KMS-11 (cell line): ENCODE measurements at regions not wholly inside any gene's neighbourhood (a gene's known extent, or its start where the extent isn't known, plus 50 kb on each side); places are given as distances from the start of the nearest gene placed in this dataset.

Source experiments
- H2AFZ ChIP-seq: fragments of 200-600 bp; sonication (generic); 2 replicates; pipeline ENCODE4 v1.6.1; 2016; ENCODE audit warnings: antibody characterized with exemption, mixed run types, low read depth
- H3K27ac ChIP-seq: fragments of 200-600 bp; sonication (generic); 2 replicates; pipeline ENCODE4 v1.6.1; 2016; ENCODE audit warnings: mild to moderate bottlenecking, mixed run types
- H3K27me3 ChIP-seq: fragments of 200-600 bp; sonication (generic); 2 replicates; pipeline ENCODE4 v1.6.1; 2017; ENCODE audit warnings: mild to moderate bottlenecking, low read depth, mixed run types, moderate library complexity; ENCODE audit not compliant: insufficient read depth
- H3K36me3 ChIP-seq: fragments of 200-600 bp; sonication (generic); 2 replicates; pipeline ENCODE4 v1.6.1; 2017; ENCODE audit warnings: mild to moderate bottlenecking, mixed run types; ENCODE audit not compliant: insufficient read depth
- H3K4me1 ChIP-seq: fragments of 200-600 bp; sonication (generic); 2 replicates; pipeline ENCODE4 v1.6.1; 2016; ENCODE audit warnings: mild to moderate bottlenecking, low read depth, mixed run types; ENCODE audit not compliant: poor library complexity, severe bottlenecking
- H3K4me2 ChIP-seq: fragments of 200-600 bp; sonication (generic); 2 replicates; pipeline ENCODE4 v1.7.0; 2016; ENCODE audit warnings: mild to moderate bottlenecking, mixed run types
- H3K4me3 ChIP-seq: fragments of 200-600 bp; sonication (generic); IDR thresholded peaks from 2 replicates; pipeline ENCODE4 v1.6.1; 2017; ENCODE audit warnings: low read depth, low read length, mixed read lengths; ENCODE audit not compliant: insufficient read depth
- H3K79me2 ChIP-seq: fragments of 200-600 bp; sonication (generic); 2 replicates; pipeline ENCODE4 v1.6.1; 2016; ENCODE audit warnings: low read depth, mixed run types; ENCODE audit not compliant: insufficient read depth
- H3K9ac ChIP-seq: fragments of 200-600 bp; sonication (generic); 2 replicates; pipeline ENCODE4 v1.6.1; 2016; ENCODE audit warnings: mild to moderate bottlenecking, mixed run types
- H4K20me1 ChIP-seq: fragments of 200-600 bp; sonication (generic); 2 replicates; pipeline ENCODE4 v1.6.1; 2016; ENCODE audit warnings: mild to moderate bottlenecking, mixed run types; ENCODE audit not compliant: insufficient read depth
- TF ChIP-seq, protein P1 (sequence below): fragments of 200-600 bp; sonication (generic); conservative IDR thresholded peaks from 2 replicates; pipeline ENCODE4 v1.6.1; 2017; ENCODE audit warnings: low read depth, mild to moderate bottlenecking, antibody characterized with exemption, low read length, moderate library complexity, mixed read lengths

DNA sequence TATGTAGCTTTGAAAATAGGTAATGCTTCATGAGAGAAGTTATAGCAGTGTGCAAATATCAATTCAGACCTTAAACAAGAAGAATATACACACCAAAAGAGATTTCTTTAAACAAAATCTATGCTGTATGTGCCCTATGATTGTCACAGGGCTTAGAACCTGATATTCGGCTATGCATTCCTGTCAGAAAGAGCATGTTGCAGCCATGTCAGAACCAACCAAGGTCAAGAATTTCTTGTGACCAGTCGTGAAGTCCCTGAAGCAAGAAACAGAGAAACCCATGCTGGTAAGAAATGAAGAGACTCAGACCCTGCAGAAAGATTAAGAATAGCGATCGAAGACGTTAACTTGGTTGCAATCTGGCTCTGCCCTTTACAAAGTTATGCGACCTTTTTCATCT, 210.3 kb upstream of the SPIN4 start:
- peak overlapping the region; percentile 69; the same call in 1 of the 2 replicates for H3K4me2 ChIP-seq
- H3K4me1 ChIP-seq = peaks cover 9% of the 10 kb centered on the region
- peak overlapping the region; percentile 84 for H2AFZ ChIP-seq
- no peak overlapping the region for H3K9ac ChIP-seq
- no peak overlapping the region for H3K27ac ChIP-seq
- no peaks in the 10 kb centered on the region for H4K20me1 ChIP-seq
- no peaks in the 10 kb centered on the region for H3K27me3 ChIP-seq
- TF ChIP-seq, protein P1, sequence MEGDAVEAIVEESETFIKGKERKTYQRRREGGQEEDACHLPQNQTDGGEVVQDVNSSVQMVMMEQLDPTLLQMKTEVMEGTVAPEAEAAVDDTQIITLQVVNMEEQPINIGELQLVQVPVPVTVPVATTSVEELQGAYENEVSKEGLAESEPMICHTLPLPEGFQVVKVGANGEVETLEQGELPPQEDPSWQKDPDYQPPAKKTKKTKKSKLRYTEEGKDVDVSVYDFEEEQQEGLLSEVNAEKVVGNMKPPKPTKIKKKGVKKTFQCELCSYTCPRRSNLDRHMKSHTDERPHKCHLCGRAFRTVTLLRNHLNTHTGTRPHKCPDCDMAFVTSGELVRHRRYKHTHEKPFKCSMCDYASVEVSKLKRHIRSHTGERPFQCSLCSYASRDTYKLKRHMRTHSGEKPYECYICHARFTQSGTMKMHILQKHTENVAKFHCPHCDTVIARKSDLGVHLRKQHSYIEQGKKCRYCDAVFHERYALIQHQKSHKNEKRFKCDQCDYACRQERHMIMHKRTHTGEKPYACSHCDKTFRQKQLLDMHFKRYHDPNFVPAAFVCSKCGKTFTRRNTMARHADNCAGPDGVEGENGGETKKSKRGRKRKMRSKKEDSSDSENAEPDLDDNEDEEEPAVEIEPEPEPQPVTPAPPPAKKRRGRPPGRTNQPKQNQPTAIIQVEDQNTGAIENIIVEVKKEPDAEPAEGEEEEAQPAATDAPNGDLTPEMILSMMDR = no peak
- no peak overlapping the region for H3K4me3 ChIP-seq
- no peaks in the 10 kb centered on the region for H3K36me3 ChIP-seq
- H3K79me2 ChIP-seq = 0 out of 2 replicates have a peak, but pooled peaks cover 8% of the 10 kb centered on the region

DNA sequence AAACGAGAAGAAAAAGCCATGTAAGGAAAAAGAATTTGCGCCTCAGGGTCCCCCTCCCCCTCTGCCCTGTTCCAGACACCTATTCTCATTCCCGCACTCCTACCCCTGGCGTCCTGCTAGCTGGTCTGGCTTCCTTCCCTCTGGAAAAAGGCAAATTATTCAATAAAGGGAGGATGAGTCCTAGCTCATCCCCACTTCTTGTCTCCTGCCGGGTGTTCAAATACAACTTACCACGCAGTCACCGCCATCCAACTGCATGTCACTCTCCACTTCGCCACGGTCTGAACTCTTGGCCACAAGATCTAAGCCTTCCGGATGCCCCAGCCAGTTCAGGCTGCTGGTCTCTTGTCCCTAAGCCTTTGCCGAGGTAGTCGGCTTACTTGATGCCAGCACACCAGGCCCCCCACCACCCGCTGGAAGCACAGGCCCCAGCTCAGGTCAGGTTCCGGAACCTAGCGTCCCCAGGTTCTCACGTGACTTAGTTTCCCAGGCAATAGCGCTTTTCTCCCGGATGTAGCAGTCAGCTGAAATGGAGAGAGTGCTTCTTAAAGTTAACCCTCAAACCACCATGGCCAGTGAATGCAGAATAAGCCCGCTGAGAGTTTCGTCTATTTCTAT, 209.6 kb upstream of the SPIN4 start:
- no peak overlapping the region for H3K4me3 ChIP-seq
- no peaks in the 10 kb centered on the region for H3K36me3 ChIP-seq
- H3K4me2 ChIP-seq = peak overlapping the region; percentile 69; the same call in 1 of the 2 replicates

DNA sequence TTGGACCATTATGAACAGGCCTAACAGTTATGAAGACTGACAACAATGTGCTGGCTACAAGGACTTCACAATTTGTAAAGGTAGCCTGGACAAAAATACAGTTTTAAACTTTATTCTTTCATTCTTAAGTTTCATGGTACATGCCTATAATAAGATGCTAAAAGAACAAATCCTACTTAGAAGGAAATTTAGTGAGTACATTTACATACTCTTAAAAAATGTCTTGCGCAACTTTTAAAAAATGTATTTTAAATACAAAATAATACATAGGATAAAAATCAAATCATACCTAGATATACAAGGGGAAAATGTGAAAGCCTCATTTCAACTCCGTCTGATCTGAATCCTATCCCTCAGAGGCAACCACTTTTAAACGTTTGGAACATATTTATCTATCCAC, 200.7 kb upstream of the SPIN4 start:
- Histone ChIP-seq H3K4me3 (no peak overlapping the region), H3K4me1 (no peaks in the 10 kb centered on the region), H2AFZ (no peak overlapping the region), H3K27ac (no peak overlapping the region), H3K36me3 (no peaks in the 10 kb centered on the region), H4K20me1 (no peaks in the 10 kb centered on the region), H3K4me2 (no peak overlapping the region), H3K9ac (no peak overlapping the region), H3K27me3 (no peaks in the 10 kb centered on the region), H3K79me2 (no peaks in the 10 kb centered on the region)
- TF ChIP-seq, protein P1 = no peak

More for the DNA sequence above, 209.6 kb upstream of the SPIN4 start:
- TF ChIP-seq, protein P1 = no peak
- no peaks in the 10 kb centered on the region for H3K27me3 ChIP-seq
- H3K27ac ChIP-seq = no peak overlapping the region; the same call in 1 of the 2 replicates
- H3K79me2 ChIP-seq = 0 out of 2 replicates have a peak, but pooled peaks cover 8% of the 10 kb centered on the region
- no peaks in the 10 kb centered on the region for H4K20me1 ChIP-seq
- peaks cover 9% of the 10 kb centered on the region for H3K4me1 ChIP-seq
- H3K9ac ChIP-seq = peak overlapping the region; percentile 41; the same call in 1 of the 2 replicates
- H2AFZ ChIP-seq = peak overlapping the region; percentile 84

DNA sequence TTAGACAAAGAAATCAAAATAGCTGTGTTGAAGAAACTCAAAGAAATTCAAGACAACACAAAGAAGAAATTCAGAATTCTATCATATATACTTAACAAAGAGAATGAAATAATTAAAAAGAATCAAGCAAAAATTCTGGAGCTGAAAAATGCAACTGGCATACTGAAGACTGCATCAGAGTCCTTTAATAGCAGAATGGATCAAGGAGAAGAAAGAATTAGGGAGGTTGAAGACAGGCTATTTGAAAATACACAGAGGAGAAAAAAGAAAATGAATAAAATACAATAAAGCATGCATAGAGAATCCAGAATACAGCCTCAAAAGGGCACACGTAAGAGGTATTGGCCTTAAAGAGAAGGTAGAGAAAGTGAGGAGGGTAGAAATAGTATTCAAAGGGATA, 179.5 kb upstream of the SPIN4 start:
- TF ChIP-seq, protein P1 = no peak
- Histone ChIP-seq H3K27me3 (no peaks in the 10 kb centered on the region), H3K79me2 (no peaks in the 10 kb centered on the region), H3K36me3 (no peaks in the 10 kb centered on the region), H3K4me3 (no peak overlapping the region), H3K27ac (no peak overlapping the region), H3K4me2 (no peak overlapping the region), H3K4me1 (peaks cover 2% of the 10 kb centered on the region), H3K9ac (no peak overlapping the region), H2AFZ (no peak overlapping the region), H4K20me1 (no peaks in the 10 kb centered on the region)
